ENCODE measurements at regions not wholly inside any gene's neighbourhood (a gene's known extent, or its start where the extent isn't known, plus 50 kb on each side); places are given as distances from the start of the nearest gene placed in this dataset.

DNA sequence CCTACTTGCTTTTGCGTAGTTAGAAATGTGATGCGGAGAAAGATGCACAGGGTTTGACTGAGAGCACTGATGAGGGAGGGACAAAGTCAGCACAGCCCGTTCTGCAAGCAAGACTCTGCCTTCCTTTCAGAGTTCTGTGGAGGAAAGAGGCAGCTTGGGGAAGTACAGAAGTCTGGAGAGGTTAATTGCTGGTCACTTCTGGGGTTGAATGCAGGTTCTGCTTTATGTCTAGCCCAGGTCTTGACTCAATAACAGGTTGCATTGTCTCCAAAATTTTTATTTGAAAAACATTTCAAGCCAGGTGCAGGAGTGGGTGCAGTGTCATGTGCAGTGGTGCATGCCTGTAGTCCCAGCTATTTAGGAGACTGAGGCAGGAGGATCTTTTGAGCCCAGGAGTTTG lies 461.7 kb downstream of the NR2F2 start:
- TF ChIP-seq, protein P1, sequence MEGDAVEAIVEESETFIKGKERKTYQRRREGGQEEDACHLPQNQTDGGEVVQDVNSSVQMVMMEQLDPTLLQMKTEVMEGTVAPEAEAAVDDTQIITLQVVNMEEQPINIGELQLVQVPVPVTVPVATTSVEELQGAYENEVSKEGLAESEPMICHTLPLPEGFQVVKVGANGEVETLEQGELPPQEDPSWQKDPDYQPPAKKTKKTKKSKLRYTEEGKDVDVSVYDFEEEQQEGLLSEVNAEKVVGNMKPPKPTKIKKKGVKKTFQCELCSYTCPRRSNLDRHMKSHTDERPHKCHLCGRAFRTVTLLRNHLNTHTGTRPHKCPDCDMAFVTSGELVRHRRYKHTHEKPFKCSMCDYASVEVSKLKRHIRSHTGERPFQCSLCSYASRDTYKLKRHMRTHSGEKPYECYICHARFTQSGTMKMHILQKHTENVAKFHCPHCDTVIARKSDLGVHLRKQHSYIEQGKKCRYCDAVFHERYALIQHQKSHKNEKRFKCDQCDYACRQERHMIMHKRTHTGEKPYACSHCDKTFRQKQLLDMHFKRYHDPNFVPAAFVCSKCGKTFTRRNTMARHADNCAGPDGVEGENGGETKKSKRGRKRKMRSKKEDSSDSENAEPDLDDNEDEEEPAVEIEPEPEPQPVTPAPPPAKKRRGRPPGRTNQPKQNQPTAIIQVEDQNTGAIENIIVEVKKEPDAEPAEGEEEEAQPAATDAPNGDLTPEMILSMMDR (IDR thresholded peaks at IDR 0.05; ENCODE audit: borderline replicate concordance, extremely low read depth, low read length, poor library complexity, severe bottlenecking) = no peak
- no peak for TF ChIP-seq EZH2 (IDR thresholded peaks at IDR 0.05; ENCODE audit: borderline replicate concordance, low read depth, low read length, severe bottlenecking)
